ENCODE measurements at regions not wholly inside any gene's neighbourhood (a gene's known extent, or its start where the extent isn't known, plus 50 kb on each side); places are given as distances from the start of the nearest gene placed in this dataset.

DNA sequence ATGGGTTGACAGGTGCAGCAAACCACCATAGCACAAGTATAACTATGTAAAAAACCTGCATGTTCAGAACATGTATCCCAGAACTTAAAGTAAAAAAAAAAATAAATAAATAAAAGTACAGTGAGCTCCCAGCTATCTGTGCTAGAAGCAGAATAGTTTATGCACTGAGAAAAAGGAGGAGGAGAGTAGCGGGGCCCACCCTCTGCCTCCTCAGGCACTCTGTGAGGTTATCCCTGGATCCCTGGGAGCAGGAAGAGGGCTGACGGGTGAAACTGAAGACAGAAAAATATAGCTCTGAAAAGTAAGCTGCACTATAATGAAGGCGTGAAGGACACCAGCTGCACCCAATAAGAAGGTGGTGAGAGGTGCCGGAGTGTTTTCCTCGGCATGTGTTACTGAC lies 117.2 kb downstream of the SIPA1L2 start:
- no peaks in the 10 kb centered on the region for H3K36me3 Mint-ChIP-seq
- peaks cover 25% of the 10 kb centered on the region for H3K4me1 Mint-ChIP-seq
- no peaks in the 10 kb centered on the region for H3K27me3 Mint-ChIP-seq (ENCODE audit: low read depth)
- DNase-seq (ENCODE audit: low spot score): no peak
- H3K9me3 Mint-ChIP-seq: no peaks in the 10 kb centered on the region
- CTCF ChIA-PET: no interaction called here
- no peak overlapping the region for H3K4me3 Mint-ChIP-seq
- POLR2A ChIA-PET: no interaction called here
- ATAC-seq: no peak
- H3K27ac Mint-ChIP-seq: no peak overlapping the region
- no peak for TF ChIP-seq NFATC4 (CRISPR knock-in tag; IDR thresholded peaks at IDR 0.05)
- TF ChIP-seq OVOL2 (CRISPR knock-in tag; IDR thresholded peaks at IDR 0.05; ENCODE audit: borderline replicate concordance): no peak
- TF ChIP-seq, protein P1, sequence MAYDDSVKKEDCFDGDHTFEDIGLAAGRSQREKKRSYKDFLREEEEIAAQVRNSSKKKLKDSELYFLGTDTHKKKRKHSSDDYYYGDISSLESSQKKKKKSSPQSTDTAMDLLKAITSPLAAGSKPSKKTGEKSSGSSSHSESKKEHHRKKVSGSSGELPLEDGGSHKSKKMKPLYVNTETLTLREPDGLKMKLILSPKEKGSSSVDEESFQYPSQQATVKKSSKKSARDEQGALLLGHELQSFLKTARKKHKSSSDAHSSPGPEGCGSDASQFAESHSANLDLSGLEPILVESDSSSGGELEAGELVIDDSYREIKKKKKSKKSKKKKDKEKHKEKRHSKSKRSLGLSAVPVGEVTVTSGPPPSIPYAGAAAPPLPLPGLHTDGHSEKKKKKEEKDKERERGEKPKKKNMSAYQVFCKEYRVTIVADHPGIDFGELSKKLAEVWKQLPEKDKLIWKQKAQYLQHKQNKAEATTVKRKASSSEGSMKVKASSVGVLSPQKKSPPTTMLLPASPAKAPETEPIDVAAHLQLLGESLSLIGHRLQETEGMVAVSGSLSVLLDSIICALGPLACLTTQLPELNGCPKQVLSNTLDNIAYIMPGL (CRISPR knock-in tag; IDR thresholded peaks at IDR 0.05): no peak
- TF ChIP-seq RORB (CRISPR knock-in tag; IDR thresholded peaks at IDR 0.05): no peak
- no peak for TF ChIP-seq NR3C1 (CRISPR knock-in tag; conservative IDR thresholded peaks at IDR 0.05; ENCODE audit: low read depth)

DNA sequence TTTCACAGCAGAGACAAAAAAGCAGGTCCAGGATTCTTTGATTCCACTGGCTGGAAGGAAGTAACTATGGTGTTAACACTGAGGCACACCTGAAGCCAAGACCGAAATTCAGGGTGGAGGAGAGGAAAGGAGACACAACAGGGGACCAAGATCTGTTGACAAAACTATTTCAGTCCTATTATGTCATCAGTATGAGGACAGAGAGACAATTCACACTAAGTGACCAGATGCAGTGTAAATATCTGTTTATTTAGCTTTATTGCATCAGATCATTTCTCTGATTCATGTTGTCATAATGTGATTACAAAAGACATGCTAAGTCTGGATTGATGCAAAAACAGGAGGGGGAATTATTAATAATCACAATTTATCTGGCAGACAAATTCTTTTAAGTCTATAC lies 118.8 kb downstream of the SIPA1L2 start:
- POLR2A ChIA-PET: no interaction called here
- no peak overlapping the region for H3K4me3 Mint-ChIP-seq
- DNase-seq (ENCODE audit: low spot score): no peak
- no peaks in the 10 kb centered on the region for H3K27me3 Mint-ChIP-seq (ENCODE audit: low read depth)
- no peak for ATAC-seq
- no peaks in the 10 kb centered on the region for H3K9me3 Mint-ChIP-seq
- no peaks in the 10 kb centered on the region for H3K36me3 Mint-ChIP-seq
- CTCF ChIA-PET: no interaction called here
- H3K4me1 Mint-ChIP-seq: peaks cover 29% of the 10 kb centered on the region
- no peak overlapping the region for H3K27ac Mint-ChIP-seq
- TF ChIP-seq, protein P2, sequence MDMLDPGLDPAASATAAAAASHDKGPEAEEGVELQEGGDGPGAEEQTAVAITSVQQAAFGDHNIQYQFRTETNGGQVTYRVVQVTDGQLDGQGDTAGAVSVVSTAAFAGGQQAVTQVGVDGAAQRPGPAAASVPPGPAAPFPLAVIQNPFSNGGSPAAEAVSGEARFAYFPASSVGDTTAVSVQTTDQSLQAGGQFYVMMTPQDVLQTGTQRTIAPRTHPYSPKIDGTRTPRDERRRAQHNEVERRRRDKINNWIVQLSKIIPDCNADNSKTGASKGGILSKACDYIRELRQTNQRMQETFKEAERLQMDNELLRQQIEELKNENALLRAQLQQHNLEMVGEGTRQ (CRISPR knock-in tag; IDR thresholded peaks at IDR 0.05): no peak
- TF ChIP-seq ZBTB21 (CRISPR knock-in tag; IDR thresholded peaks at IDR 0.05; ENCODE audit: borderline replicate concordance) (no peak), FOXK1 (CRISPR knock-in tag; IDR thresholded peaks at IDR 0.05) (no peak), ESRRA (CRISPR knock-in tag; IDR thresholded peaks at IDR 0.05; ENCODE audit: borderline replicate concordance) (no peak), FOXJ3 (CRISPR knock-in tag; IDR thresholded peaks at IDR 0.05; ENCODE audit: borderline replicate concordance) (no peak), SMAD3 (CRISPR knock-in tag; IDR thresholded peaks at IDR 0.05; ENCODE audit: borderline replicate concordance) (no peak), PRRX2 (CRISPR knock-in tag; IDR thresholded peaks at IDR 0.05) (no peak), TEAD4 (CRISPR knock-in tag; IDR thresholded peaks at IDR 0.05) (no peak)
- TF ChIP-seq, protein P3, sequence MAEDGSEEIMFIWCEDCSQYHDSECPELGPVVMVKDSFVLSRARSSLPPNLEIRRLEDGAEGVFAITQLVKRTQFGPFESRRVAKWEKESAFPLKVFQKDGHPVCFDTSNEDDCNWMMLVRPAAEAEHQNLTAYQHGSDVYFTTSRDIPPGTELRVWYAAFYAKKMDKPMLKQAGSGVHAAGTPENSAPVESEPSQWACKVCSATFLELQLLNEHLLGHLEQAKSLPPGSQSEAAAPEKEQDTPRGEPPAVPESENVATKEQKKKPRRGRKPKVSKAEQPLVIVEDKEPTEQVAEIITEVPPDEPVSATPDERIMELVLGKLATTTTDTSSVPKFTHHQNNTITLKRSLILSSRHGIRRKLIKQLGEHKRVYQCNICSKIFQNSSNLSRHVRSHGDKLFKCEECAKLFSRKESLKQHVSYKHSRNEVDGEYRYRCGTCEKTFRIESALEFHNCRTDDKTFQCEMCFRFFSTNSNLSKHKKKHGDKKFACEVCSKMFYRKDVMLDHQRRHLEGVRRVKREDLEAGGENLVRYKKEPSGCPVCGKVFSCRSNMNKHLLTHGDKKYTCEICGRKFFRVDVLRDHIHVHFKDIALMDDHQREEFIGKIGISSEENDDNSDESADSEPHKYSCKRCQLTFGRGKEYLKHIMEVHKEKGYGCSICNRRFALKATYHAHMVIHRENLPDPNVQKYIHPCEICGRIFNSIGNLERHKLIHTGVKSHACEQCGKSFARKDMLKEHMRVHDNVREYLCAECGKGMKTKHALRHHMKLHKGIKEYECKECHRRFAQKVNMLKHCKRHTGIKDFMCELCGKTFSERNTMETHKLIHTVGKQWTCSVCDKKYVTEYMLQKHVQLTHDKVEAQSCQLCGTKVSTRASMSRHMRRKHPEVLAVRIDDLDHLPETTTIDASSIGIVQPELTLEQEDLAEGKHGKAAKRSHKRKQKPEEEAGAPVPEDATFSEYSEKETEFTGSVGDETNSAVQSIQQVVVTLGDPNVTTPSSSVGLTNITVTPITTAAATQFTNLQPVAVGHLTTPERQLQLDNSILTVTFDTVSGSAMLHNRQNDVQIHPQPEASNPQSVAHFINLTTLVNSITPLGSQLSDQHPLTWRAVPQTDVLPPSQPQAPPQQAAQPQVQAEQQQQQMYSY (CRISPR knock-in tag; IDR thresholded peaks at IDR 0.05): no peak
- TF ChIP-seq, protein P4, sequence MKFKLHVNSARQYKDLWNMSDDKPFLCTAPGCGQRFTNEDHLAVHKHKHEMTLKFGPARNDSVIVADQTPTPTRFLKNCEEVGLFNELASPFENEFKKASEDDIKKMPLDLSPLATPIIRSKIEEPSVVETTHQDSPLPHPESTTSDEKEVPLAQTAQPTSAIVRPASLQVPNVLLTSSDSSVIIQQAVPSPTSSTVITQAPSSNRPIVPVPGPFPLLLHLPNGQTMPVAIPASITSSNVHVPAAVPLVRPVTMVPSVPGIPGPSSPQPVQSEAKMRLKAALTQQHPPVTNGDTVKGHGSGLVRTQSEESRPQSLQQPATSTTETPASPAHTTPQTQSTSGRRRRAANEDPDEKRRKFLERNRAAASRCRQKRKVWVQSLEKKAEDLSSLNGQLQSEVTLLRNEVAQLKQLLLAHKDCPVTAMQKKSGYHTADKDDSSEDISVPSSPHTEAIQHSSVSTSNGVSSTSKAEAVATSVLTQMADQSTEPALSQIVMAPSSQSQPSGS (CRISPR knock-in tag; IDR thresholded peaks at IDR 0.05; ENCODE audit: borderline replicate concordance, low read depth): no peak
- TF ChIP-seq, protein P5, sequence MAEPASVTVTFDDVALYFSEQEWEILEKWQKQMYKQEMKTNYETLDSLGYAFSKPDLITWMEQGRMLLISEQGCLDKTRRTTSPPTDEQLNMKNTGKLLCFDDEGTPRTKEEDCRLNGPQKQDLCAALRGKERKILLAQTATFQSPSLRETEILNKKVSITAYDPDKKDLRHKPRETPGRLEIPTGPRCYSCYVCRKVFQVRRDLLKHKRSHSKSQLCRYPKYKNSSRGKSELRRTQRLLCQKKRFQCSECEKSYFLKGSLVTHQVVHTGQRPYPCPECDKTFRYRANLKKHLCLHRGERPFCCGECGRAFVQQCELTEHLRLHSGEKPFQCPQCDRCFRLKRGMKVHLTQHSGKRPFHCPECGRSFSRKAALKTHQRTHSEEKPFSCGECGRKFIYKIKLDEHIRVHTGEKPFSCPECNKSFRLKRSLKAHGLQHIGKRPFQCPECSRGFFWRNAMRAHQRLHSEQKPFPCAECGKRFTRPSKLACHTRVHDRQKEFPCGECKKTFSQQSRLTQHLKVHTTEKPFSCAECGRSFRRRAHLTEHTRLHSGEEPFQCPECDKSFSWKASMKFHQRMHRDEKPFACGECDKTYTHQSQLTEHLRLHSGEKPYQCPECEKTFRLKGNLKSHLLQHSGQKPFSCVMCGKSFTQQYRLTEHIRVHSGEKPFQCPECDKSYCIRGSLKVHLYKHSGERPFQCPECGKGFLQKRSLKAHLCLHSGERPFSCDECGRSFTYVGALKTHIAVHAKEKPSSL (CRISPR knock-in tag; conservative IDR thresholded peaks at IDR 0.05): no peak
- TF ChIP-seq, protein P6, sequence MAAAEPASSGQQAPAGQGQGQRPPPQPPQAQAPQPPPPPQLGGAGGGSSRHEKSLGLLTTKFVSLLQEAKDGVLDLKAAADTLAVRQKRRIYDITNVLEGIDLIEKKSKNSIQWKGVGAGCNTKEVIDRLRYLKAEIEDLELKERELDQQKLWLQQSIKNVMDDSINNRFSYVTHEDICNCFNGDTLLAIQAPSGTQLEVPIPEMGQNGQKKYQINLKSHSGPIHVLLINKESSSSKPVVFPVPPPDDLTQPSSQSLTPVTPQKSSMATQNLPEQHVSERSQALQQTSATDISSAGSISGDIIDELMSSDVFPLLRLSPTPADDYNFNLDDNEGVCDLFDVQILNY (CRISPR knock-in tag; IDR thresholded peaks at IDR 0.05): no peak
- TF ChIP-seq, protein P7, sequence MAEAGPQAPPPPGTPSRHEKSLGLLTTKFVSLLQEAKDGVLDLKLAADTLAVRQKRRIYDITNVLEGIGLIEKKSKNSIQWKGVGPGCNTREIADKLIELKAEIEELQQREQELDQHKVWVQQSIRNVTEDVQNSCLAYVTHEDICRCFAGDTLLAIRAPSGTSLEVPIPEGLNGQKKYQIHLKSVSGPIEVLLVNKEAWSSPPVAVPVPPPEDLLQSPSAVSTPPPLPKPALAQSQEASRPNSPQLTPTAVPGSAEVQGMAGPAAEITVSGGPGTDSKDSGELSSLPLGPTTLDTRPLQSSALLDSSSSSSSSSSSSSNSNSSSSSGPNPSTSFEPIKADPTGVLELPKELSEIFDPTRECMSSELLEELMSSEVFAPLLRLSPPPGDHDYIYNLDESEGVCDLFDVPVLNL (CRISPR knock-in tag; IDR thresholded peaks at IDR 0.05; ENCODE audit: borderline replicate concordance, low read depth): no peak
- TF ChIP-seq, protein P8, sequence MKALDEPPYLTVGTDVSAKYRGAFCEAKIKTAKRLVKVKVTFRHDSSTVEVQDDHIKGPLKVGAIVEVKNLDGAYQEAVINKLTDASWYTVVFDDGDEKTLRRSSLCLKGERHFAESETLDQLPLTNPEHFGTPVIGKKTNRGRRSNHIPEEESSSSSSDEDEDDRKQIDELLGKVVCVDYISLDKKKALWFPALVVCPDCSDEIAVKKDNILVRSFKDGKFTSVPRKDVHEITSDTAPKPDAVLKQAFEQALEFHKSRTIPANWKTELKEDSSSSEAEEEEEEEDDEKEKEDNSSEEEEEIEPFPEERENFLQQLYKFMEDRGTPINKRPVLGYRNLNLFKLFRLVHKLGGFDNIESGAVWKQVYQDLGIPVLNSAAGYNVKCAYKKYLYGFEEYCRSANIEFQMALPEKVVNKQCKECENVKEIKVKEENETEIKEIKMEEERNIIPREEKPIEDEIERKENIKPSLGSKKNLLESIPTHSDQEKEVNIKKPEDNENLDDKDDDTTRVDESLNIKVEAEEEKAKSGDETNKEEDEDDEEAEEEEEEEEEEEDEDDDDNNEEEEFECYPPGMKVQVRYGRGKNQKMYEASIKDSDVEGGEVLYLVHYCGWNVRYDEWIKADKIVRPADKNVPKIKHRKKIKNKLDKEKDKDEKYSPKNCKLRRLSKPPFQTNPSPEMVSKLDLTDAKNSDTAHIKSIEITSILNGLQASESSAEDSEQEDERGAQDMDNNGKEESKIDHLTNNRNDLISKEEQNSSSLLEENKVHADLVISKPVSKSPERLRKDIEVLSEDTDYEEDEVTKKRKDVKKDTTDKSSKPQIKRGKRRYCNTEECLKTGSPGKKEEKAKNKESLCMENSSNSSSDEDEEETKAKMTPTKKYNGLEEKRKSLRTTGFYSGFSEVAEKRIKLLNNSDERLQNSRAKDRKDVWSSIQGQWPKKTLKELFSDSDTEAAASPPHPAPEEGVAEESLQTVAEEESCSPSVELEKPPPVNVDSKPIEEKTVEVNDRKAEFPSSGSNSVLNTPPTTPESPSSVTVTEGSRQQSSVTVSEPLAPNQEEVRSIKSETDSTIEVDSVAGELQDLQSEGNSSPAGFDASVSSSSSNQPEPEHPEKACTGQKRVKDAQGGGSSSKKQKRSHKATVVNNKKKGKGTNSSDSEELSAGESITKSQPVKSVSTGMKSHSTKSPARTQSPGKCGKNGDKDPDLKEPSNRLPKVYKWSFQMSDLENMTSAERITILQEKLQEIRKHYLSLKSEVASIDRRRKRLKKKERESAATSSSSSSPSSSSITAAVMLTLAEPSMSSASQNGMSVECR (CRISPR knock-in tag; IDR thresholded peaks at IDR 0.05; ENCODE audit: borderline replicate concordance): no peak
